Spinal cord (tissue), 9 donors: ENCODE measurements at regions not wholly inside any gene's neighbourhood (a gene's known extent, or its start where the extent isn't known, plus 50 kb on each side); places are given as distances from the start of the nearest gene placed in this dataset.

Source experiments
- DNase-seq, 6 donors: peaks; one replicate each; pipeline versions ENCODE4 v3.0.0 to v3.0.0-alpha.2; 2013 to 2015; ENCODE audit warnings: low spot score in 6 of 6, low read depth in 4 of 6
- H3K27ac ChIP-seq: one replicate; pipeline ENCODE4 v1.5.1; 2013; ENCODE audit warnings: low read depth, low read length, control low read depth
- H3K27me3 ChIP-seq: one replicate; pipeline ENCODE4 v1.6.1; 2013; ENCODE audit warnings: low read length; ENCODE audit not compliant: control insufficient read depth, insufficient read depth
- H3K36me3 ChIP-seq: one replicate; pipeline ENCODE4 v1.6.1; 2013; ENCODE audit warnings: low read length; ENCODE audit not compliant: control insufficient read depth, insufficient read depth
- H3K4me1 ChIP-seq: one replicate; pipeline ENCODE4 v1.6.1; 2013; ENCODE audit warnings: low read length; ENCODE audit not compliant: control insufficient read depth, insufficient read depth
- H3K4me3 ChIP-seq: one replicate; pipeline ENCODE4 v1.5.1; 2013; ENCODE audit warnings: low read depth, low read length, control low read depth
- H3K9me3 ChIP-seq: one replicate; pipeline ENCODE4 v1.6.1; 2013; ENCODE audit warnings: low read length; ENCODE audit not compliant: control insufficient read depth, insufficient read depth
- WGBS: methylation state at CpG from one replicate; pipeline ENCODE4 v1.1.5; 2013; ENCODE audit warnings: missing lambda C conversion rate; ENCODE audit not compliant: insufficient coverage; 5-methylcytosine and 5-hydroxymethylcytosine counted together
- donor health status: healthy.

DNA sequence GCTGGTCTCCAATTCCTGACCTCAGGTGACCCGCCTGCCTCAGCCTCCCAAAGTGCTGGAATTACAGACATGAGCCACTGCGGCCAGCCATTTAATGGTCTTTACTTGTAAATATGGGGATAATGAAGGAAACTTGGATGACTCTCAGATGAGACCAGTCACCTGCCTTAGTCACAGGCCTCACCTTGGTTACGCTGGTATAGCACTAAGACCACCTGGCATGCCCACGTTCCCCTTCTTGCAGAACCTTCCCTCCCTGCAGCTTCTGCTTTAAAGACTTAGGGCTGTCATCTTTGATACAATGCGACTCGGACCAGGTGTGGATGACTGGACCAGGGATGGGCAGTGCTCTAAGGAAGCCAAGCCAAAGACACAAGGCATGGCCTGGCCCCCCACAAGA lies 629.9 kb downstream of the CCDC171 start:
- H3K27me3 ChIP-seq: no peaks in the 10 kb centered on the region
- H3K9me3 ChIP-seq: no peaks in the 10 kb centered on the region
- 100% methylated on average over 6 of the region's 6 CpGs for WGBS
- H3K4me1 ChIP-seq: no peaks in the 10 kb centered on the region
- no peaks in the 10 kb centered on the region for H3K36me3 ChIP-seq
- no peak overlapping the region for H3K27ac ChIP-seq
- no peak for DNase-seq
- no peak overlapping the region for H3K4me3 ChIP-seq

DNA sequence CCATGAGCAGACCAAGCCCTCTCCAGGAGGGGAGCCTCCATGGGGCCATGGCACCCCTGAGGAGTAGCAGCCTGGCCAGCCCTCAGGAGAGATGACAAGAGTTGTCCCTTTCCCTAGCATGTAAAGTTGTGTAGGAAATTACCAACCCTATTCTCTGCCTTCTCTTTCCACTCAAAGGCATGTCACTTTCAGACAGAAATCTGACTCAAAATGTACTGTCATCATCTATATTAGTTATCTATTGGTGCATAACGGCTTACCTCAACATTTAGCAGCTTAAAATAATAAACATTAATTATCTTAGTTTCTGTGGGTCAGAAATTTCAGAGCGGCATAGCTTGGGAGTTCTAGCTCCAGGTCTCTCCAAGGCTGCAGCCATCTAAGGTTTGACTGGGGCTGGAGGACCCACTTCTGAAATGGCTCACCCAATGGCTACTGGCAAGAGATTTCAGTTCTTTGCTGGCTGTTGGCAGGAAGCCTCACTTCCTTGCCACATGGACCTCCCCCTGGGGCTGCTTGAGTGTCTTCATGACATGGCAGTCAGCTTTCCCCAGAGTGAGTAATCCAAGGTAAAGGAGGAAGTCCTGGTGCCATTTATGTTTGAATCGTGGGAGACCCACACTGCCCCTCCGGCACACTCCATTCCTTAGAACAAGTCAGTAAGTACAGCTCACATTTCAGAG lies 632.3 kb downstream of the CCDC171 start:
- H3K9me3 ChIP-seq: peaks cover 5% of the 10 kb centered on the region
- 100% methylated on average over 1 of the region's 4 CpGs for WGBS
- DNase-seq: no peak

GRCh38 chr9:16191191-16191590 lies 638.3 kb downstream of the CCDC171 start:
- H3K27me3 ChIP-seq: peaks cover 3% of the 10 kb centered on the region
- no peaks in the 10 kb centered on the region for H3K36me3 ChIP-seq
- DNase-seq: no peak
- H3K27ac ChIP-seq: no peak overlapping the region
- peaks cover 5% of the 10 kb centered on the region for H3K4me1 ChIP-seq
- H3K4me3 ChIP-seq: no peak overlapping the region
- WGBS: 94% methylated on average over 2 of the region's 3 CpGs
- peaks cover 5% of the 10 kb centered on the region for H3K9me3 ChIP-seq

More for the DNA sequence above, 632.3 kb downstream of the CCDC171 start:
- Histone ChIP-seq H3K36me3 (no peaks in the 10 kb centered on the region), H3K4me1 (no peaks in the 10 kb centered on the region), H3K27ac (no peak overlapping the region), H3K4me3 (no peak overlapping the region), H3K27me3 (no peaks in the 10 kb centered on the region)

GRCh38 chr9:16191691-16192402 lies 639.0 kb downstream of the CCDC171 start:
- peak in 4 of 6 donors; percentile 27 to 82 (median 66) for DNase-seq
- Histone ChIP-seq H3K9me3 (peaks cover 5% of the 10 kb centered on the region), H3K27ac (no peak overlapping the region), H3K36me3 (no peaks in the 10 kb centered on the region), H3K4me3 (no peak overlapping the region), H3K27me3 (peaks cover 5% of the 10 kb centered on the region), H3K4me1 (peaks cover 5% of the 10 kb centered on the region)
- 9% methylated on average over 14 of the region's 14 CpGs for WGBS

GRCh38 chr9:16192403-16193017 lies 639.7 kb downstream of the CCDC171 start:
- Histone ChIP-seq H3K27ac (no peak overlapping the region), H3K36me3 (no peaks in the 10 kb centered on the region), H3K4me3 (no peak overlapping the region), H3K27me3 (peaks cover 5% of the 10 kb centered on the region), H3K4me1 (peaks cover 5% of the 10 kb centered on the region), H3K9me3 (peaks cover 5% of the 10 kb centered on the region)
- 11% methylated on average over 3 of the region's 6 CpGs for WGBS
- no peak for DNase-seq

- Histone ChIP-seq H3K36me3 (no peaks in the 10 kb centered on the region), H3K27ac (no peak overlapping the region), H3K4me1 (peaks cover 5% of the 10 kb centered on the region), H3K27me3 (peaks cover 5% of the 10 kb centered on the region), H3K9me3 (peaks cover 5% of the 10 kb centered on the region), H3K4me3 (no peak overlapping the region)
- DNase-seq: no peak
- WGBS: no CpG with 5 or more reads among the region's 3 CpGs
Observed at GRCh38 chr9:16193066-16193465, 640.2 kb downstream of the CCDC171 start.

DNA sequence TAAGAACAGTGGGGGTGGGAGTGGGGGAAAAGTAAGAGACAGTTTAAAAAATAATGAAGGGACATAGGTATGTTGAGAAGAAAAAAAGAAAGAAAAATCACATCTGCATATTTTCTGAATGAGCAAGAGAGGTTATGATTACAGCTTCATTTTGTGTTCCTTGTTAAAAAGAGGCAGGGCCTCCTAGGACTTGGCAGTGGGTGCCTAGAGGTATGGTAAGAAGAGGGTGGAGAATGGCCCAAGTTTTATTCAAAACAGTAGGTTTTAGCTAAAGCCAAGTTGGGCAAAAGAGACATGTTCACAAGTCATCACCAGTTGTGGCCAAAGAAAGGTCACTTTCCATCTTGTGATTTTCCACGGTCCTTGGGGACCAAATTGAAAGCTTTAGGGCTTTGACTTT lies 643.4 kb downstream of the CCDC171 start:
- H3K27ac ChIP-seq: no peak overlapping the region
- no peak for DNase-seq
- H3K27me3 ChIP-seq: peaks cover 5% of the 10 kb centered on the region
- no peaks in the 10 kb centered on the region for H3K9me3 ChIP-seq
- peaks cover 5% of the 10 kb centered on the region for H3K4me1 ChIP-seq
- H3K4me3 ChIP-seq: no peak overlapping the region
- WGBS: 74% methylated on average over 1 of the region's 1 CpG
- H3K36me3 ChIP-seq: no peaks in the 10 kb centered on the region

GRCh38 chr9:16197578-16198370 lies 644.9 kb downstream of the CCDC171 start:
- WGBS: 68% methylated on average over 10 of the region's 20 CpGs
- H3K4me3 ChIP-seq: no peak overlapping the region
- no peaks in the 10 kb centered on the region for H3K9me3 ChIP-seq
- H3K27me3 ChIP-seq: peaks cover 4% of the 10 kb centered on the region
- H3K4me1 ChIP-seq: no peaks in the 10 kb centered on the region
- H3K36me3 ChIP-seq: no peaks in the 10 kb centered on the region
- no peak overlapping the region for H3K27ac ChIP-seq
- peak in 1 of 6 donors; percentile 49 for DNase-seq

- Histone ChIP-seq H3K36me3 (no peaks in the 10 kb centered on the region), H3K27me3 (peaks cover 4% of the 10 kb centered on the region), H3K4me1 (no peaks in the 10 kb centered on the region), H3K9me3 (no peaks in the 10 kb centered on the region), H3K4me3 (no peak overlapping the region), H3K27ac (no peak overlapping the region)
- DNase-seq: no peak
- WGBS: 82% methylated on average over 3 of the region's 6 CpGs
Observed at GRCh38 chr9:16198996-16199395, 646.2 kb downstream of the CCDC171 start.
